ENCODE measurements at regions not wholly inside any gene's neighbourhood (a gene's known extent, or its start where the extent isn't known, plus 50 kb on each side); places are given as distances from the start of the nearest gene placed in this dataset.

DNA sequence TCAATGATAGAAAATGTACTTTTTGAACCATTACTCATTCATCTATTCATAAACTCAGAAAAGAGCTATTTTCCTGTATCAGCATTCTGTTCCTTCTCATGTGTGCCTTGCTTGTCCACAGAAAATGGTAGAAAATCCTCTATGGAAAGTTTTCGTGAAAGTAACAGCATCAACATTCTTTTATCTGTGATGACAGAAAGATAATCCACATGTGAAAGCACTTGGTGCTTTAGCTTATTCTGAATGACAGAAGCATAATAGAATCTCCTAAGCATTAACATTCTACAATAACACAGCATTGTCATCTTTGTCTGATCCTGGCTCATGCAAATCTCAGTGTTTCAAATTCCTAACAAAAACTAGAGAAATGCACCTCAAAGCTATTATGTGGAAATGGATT lies 431.9 kb downstream of the ADAMTS20 start:
- H3K27me3 Mint-ChIP-seq (ENCODE audit: low read depth, unreplicated experiment), result no peaks in the 10 kb centered on the region
- H3K9me3 ChIP-seq (ENCODE audit: insufficient read depth, low read depth, low read length), result no peaks in the 10 kb centered on the region
- H3K27me3 ChIP-seq (ENCODE audit: insufficient read depth, low read length), result no peaks in the 10 kb centered on the region
- H3K27ac ChIP-seq (ENCODE audit: low read depth, low read length), result no peak overlapping the region
- no peaks in the 10 kb centered on the region for H4K20me1 ChIP-seq (ENCODE audit: insufficient read depth, low read length)
- no peak overlapping the region for H3K4me3 Mint-ChIP-seq (ENCODE audit: unreplicated experiment)
- H3K4me3 ChIP-seq (ENCODE audit: insufficient read depth, low read depth, low read length), result no peak overlapping the region
- no peak overlapping the region for H3K27ac Mint-ChIP-seq (ENCODE audit: unreplicated experiment)
- DNase-seq (ENCODE audit: low read depth) (no peak), FAIRE-seq (no peak)
- peaks cover 4% of the 10 kb centered on the region for H3K9me3 Mint-ChIP-seq (ENCODE audit: unreplicated experiment)
- H3K9ac ChIP-seq (ENCODE audit: low read length), result no peak overlapping the region
- no peaks in the 10 kb centered on the region for H3K36me3 ChIP-seq (ENCODE audit: insufficient read depth, low read length)
- no peaks in the 10 kb centered on the region for H3K4me1 Mint-ChIP-seq (ENCODE audit: low read depth, unreplicated experiment)
- H3K79me2 ChIP-seq (ENCODE audit: insufficient read depth, low read length), result no peaks in the 10 kb centered on the region
- H2AFZ ChIP-seq (ENCODE audit: low read depth, low read length), result no peak overlapping the region
- no peaks in the 10 kb centered on the region for H3K36me3 Mint-ChIP-seq (ENCODE audit: low read depth, unreplicated experiment)
- TF ChIP-seq, protein P1, sequence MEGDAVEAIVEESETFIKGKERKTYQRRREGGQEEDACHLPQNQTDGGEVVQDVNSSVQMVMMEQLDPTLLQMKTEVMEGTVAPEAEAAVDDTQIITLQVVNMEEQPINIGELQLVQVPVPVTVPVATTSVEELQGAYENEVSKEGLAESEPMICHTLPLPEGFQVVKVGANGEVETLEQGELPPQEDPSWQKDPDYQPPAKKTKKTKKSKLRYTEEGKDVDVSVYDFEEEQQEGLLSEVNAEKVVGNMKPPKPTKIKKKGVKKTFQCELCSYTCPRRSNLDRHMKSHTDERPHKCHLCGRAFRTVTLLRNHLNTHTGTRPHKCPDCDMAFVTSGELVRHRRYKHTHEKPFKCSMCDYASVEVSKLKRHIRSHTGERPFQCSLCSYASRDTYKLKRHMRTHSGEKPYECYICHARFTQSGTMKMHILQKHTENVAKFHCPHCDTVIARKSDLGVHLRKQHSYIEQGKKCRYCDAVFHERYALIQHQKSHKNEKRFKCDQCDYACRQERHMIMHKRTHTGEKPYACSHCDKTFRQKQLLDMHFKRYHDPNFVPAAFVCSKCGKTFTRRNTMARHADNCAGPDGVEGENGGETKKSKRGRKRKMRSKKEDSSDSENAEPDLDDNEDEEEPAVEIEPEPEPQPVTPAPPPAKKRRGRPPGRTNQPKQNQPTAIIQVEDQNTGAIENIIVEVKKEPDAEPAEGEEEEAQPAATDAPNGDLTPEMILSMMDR (IDR thresholded peaks at IDR 0.05; ENCODE audit: insufficient read depth, low read depth, low read length), result no peak
- TF ChIP-seq EZH2 (IDR thresholded peaks at IDR 0.05; ENCODE audit: insufficient read depth, low read length), result no peak
- H3K4me2 ChIP-seq (ENCODE audit: low read length), result no peak overlapping the region
- H3K4me1 ChIP-seq (ENCODE audit: insufficient read depth, low read length), result no peaks in the 10 kb centered on the region

- H3K4me3 Mint-ChIP-seq (ENCODE audit: unreplicated experiment), result no peak overlapping the region
- Histone ChIP-seq H4K20me1 (ENCODE audit: insufficient read depth, low read length) (no peaks in the 10 kb centered on the region), H3K27ac (ENCODE audit: low read depth, low read length) (no peak overlapping the region), H3K9me3 (ENCODE audit: insufficient read depth, low read depth, low read length) (no peaks in the 10 kb centered on the region), H3K27me3 (ENCODE audit: insufficient read depth, low read length) (no peaks in the 10 kb centered on the region), H3K4me1 (ENCODE audit: insufficient read depth, low read length) (no peaks in the 10 kb centered on the region), H3K4me3 (ENCODE audit: insufficient read depth, low read depth, low read length) (no peak overlapping the region), H3K79me2 (ENCODE audit: insufficient read depth, low read length) (no peaks in the 10 kb centered on the region), H3K9ac (ENCODE audit: low read length) (no peak overlapping the region), H2AFZ (ENCODE audit: low read depth, low read length) (no peak overlapping the region), H3K4me2 (ENCODE audit: low read length) (no peak overlapping the region), H3K36me3 (ENCODE audit: insufficient read depth, low read length) (no peaks in the 10 kb centered on the region)
- H3K27me3 Mint-ChIP-seq (ENCODE audit: low read depth, unreplicated experiment), result no peaks in the 10 kb centered on the region
- no peaks in the 10 kb centered on the region for H3K4me1 Mint-ChIP-seq (ENCODE audit: low read depth, unreplicated experiment)
- FAIRE-seq (no peak), DNase-seq (ENCODE audit: low read depth) (no peak)
- TF ChIP-seq, protein P1 (IDR thresholded peaks at IDR 0.05; ENCODE audit: insufficient read depth, low read depth, low read length), result no peak
- TF ChIP-seq EZH2 (IDR thresholded peaks at IDR 0.05; ENCODE audit: insufficient read depth, low read length), result no peak
- H3K36me3 Mint-ChIP-seq (ENCODE audit: low read depth, unreplicated experiment), result no peaks in the 10 kb centered on the region
- H3K27ac Mint-ChIP-seq (ENCODE audit: unreplicated experiment), result no peak overlapping the region
- peaks cover 4% of the 10 kb centered on the region for H3K9me3 Mint-ChIP-seq (ENCODE audit: unreplicated experiment)
These were observed 433.1 kb downstream of the ADAMTS20 start for GRCh38 chr12:43118881-43119280.

DNA sequence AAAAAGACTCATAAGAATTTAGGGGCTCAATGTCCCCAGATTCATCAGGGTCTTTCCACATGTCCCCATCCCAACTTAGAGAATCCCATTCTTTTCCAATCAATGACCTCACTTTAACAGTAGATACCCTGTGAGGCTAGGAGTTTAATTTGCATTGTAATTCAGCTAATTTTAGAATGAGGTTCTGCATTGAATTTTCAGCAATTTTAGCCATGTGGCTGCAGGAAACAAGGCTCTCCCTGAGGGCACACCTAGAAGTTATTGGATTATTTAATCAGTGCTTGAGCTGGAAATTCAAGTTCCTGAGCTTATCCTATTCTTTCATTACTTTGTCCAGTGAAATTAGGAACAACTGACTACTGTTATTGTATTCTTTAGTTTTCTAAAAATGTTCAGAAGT lies 433.8 kb downstream of the ADAMTS20 start:
- no peak overlapping the region for H3K4me2 ChIP-seq (ENCODE audit: low read length)
- H3K9ac ChIP-seq (ENCODE audit: low read length), result no peak overlapping the region
- no peak overlapping the region for H3K4me3 ChIP-seq (ENCODE audit: insufficient read depth, low read depth, low read length)
- H3K4me1 Mint-ChIP-seq (ENCODE audit: low read depth, unreplicated experiment), result no peaks in the 10 kb centered on the region
- no peaks in the 10 kb centered on the region for H3K36me3 Mint-ChIP-seq (ENCODE audit: low read depth, unreplicated experiment)
- H3K4me3 Mint-ChIP-seq (ENCODE audit: unreplicated experiment), result no peak overlapping the region
- H2AFZ ChIP-seq (ENCODE audit: low read depth, low read length), result no peak overlapping the region
- no peaks in the 10 kb centered on the region for H3K79me2 ChIP-seq (ENCODE audit: insufficient read depth, low read length)
- no peaks in the 10 kb centered on the region for H3K27me3 ChIP-seq (ENCODE audit: insufficient read depth, low read length)
- H3K36me3 ChIP-seq (ENCODE audit: insufficient read depth, low read length), result no peaks in the 10 kb centered on the region
- H4K20me1 ChIP-seq (ENCODE audit: insufficient read depth, low read length), result no peaks in the 10 kb centered on the region
- H3K27me3 Mint-ChIP-seq (ENCODE audit: low read depth, unreplicated experiment), result no peaks in the 10 kb centered on the region
- TF ChIP-seq, protein P1 (IDR thresholded peaks at IDR 0.05; ENCODE audit: insufficient read depth, low read depth, low read length), result no peak
- TF ChIP-seq EZH2 (IDR thresholded peaks at IDR 0.05; ENCODE audit: insufficient read depth, low read length), result no peak
- H3K27ac Mint-ChIP-seq (ENCODE audit: unreplicated experiment), result no peak overlapping the region
- DNase-seq (ENCODE audit: low read depth) (no peak), FAIRE-seq (no peak)
- H3K9me3 Mint-ChIP-seq (ENCODE audit: unreplicated experiment), result peaks cover 4% of the 10 kb centered on the region
- no peaks in the 10 kb centered on the region for H3K9me3 ChIP-seq (ENCODE audit: insufficient read depth, low read depth, low read length)
- no peak overlapping the region for H3K27ac ChIP-seq (ENCODE audit: low read depth, low read length)
- H3K4me1 ChIP-seq (ENCODE audit: insufficient read depth, low read length), result no peaks in the 10 kb centered on the region
